HEK293 (cell line): ENCODE measurements at regions not wholly inside any gene's neighbourhood (a gene's known extent, or its start where the extent isn't known, plus 50 kb on each side); places are given as distances from the start of the nearest gene placed in this dataset.

Experiments used
- ATF2 ChIP-seq: fragments of 450-650 bp; formaldehyde crosslinking; IDR thresholded peaks from 2 replicates; pipeline ENCODE4 v1.5.1; 2016; ENCODE audit warnings: missing biosample characterization, missing genetic modification characterization, low read depth
- CTCF ChIP-seq: fragments of 450-650 bp; formaldehyde crosslinking; IDR thresholded peaks from 2 replicates; pipeline ENCODE4 v1.5.1; 2016; ENCODE audit warnings: missing biosample characterization, missing genetic modification characterization
- KLF1 ChIP-seq: fragments of 450-650 bp; formaldehyde crosslinking; IDR thresholded peaks from 2 replicates; pipeline ENCODE4 v1.5.1; 2016; ENCODE audit warnings: missing biosample characterization, missing genetic modification characterization
- REST ChIP-seq: fragments of 450-650 bp; formaldehyde crosslinking; IDR thresholded peaks from 2 replicates; pipeline ENCODE4 v1.5.1; 2016; ENCODE audit warnings: missing biosample characterization, missing genetic modification characterization
- TCF7L2 ChIP-seq: IDR thresholded peaks from 2 replicates; pipeline ENCODE4 v1.6.1; 2011; ENCODE audit warnings: low read depth, mild to moderate bottlenecking, inconsistent platforms, low read length, moderate library complexity, borderline replicate concordance
- TRIM28 ChIP-seq: IDR thresholded peaks from 2 replicates; pipeline ENCODE4 v1.6.1; 2011; ENCODE audit warnings: low read length, control low read depth, borderline replicate concordance
- ZBTB26 ChIP-seq: fragments of 450-650 bp; formaldehyde crosslinking; optimal IDR thresholded peaks from 2 replicates; pipeline ENCODE3; 2016; ENCODE audit warnings: missing biosample characterization, mild to moderate bottlenecking, missing genetic modification characterization
- ZNF157 ChIP-seq: fragments of 450-650 bp; formaldehyde crosslinking; IDR thresholded peaks from 2 replicates; pipeline ENCODE4 v1.5.1; 2016; ENCODE audit warnings: missing biosample characterization, missing genetic modification characterization
- ZNF175 ChIP-seq: fragments of 450-650 bp; formaldehyde crosslinking; IDR thresholded peaks from 2 replicates; pipeline ENCODE4 v1.5.1; 2016; ENCODE audit warnings: missing biosample characterization, missing genetic modification characterization
- ZNF239 ChIP-seq: fragments of 450-650 bp; formaldehyde crosslinking; IDR thresholded peaks from 2 replicates; pipeline ENCODE4 v1.5.1; 2016; ENCODE audit warnings: missing biosample characterization, missing genetic modification characterization
- ZNF274 ChIP-seq, 2 experiments: fragments of 200-500 bp in 1 of 2; fragments of 450-650 bp in 1 of 2; sonication (Bioruptor generic) in 1 of 2; formaldehyde crosslinking in 1 of 2; IDR thresholded peaks; 2 replicates each; pipeline versions ENCODE4 v1.5.1 to v1.6.1; 2014 to 2016; ENCODE audit warnings: borderline replicate concordance in 1 of 2, inconsistent platforms in 1 of 2, low read length in 1 of 2, missing biosample characterization in 1 of 2, missing genetic modification characterization in 1 of 2
- ZNF48 ChIP-seq: fragments of 450-650 bp; formaldehyde crosslinking; IDR thresholded peaks from 2 replicates; pipeline ENCODE4 v1.5.1; 2016; ENCODE audit warnings: missing biosample characterization, missing genetic modification characterization
- ZNF561 ChIP-seq: fragments of 450-650 bp; IDR thresholded peaks from 2 replicates; pipeline ENCODE4 v1.5.1; 2018; ENCODE audit warnings: missing biosample characterization, missing genetic modification characterization, borderline replicate concordance
- ZNF600 ChIP-seq: fragments of 450-650 bp; formaldehyde crosslinking; IDR thresholded peaks from 2 replicates; pipeline ENCODE4 v1.5.1; 2016; ENCODE audit warnings: missing biosample characterization, missing genetic modification characterization

- TF ChIP-seq CTCF (tag by site-specific recombination) (no peak), ZNF239 (tag by site-specific recombination) (no peak), ZNF600 (tag by site-specific recombination) (no peak), TCF7L2 (no peak), KLF1 (no peak), TRIM28 (no peak), REST (tag by site-specific recombination) (no peak), ZNF175 (no peak), ATF2 (tag by site-specific recombination) (no peak), ZNF48 (no peak), ZNF157 (tag by site-specific recombination) (no peak), ZNF274 (IDR thresholded peaks at IDR 0.05; ENCODE audit: low read length) (no peak), ZNF274 (tag by site-specific recombination; IDR thresholded peaks at IDR 0.05; ENCODE audit: borderline replicate concordance) (no peak), ZBTB26 (tag by site-specific recombination) (no peak), ZNF561 (tag by site-specific recombination) (no peak)
These were observed 272.7 kb upstream of the C2CD4B start for GRCh38 chr15:62437753-62438152.
